Activated naive CD4-positive, alpha-beta T cell treated with anti-CD3 and anti-CD28 coated beads, Interleukin-2, amount 50 U/mL, for 24 hours (primary cell): ENCODE measurements at regions not wholly inside any gene's neighbourhood (a gene's known extent, or its start where the extent isn't known, plus 50 kb on each side); places are given as distances from the start of the nearest gene placed in this dataset.
"Not testable (repeated sequence)": the region's sequence is repeated elsewhere in the genome, so short reads cannot be mapped to it uniquely, and the experiment has no call there.

ENCODE experiments used
- H3K27ac Mint-ChIP-seq: one replicate; pipeline ENCODE4 v1.8.0; 2021; ENCODE audit warnings: mild to moderate bottlenecking, mixed read lengths
- H3K27me3 Mint-ChIP-seq: one replicate; pipeline ENCODE4 v1.8.0; 2021; ENCODE audit warnings: mixed read lengths
- H3K36me3 Mint-ChIP-seq: one replicate; pipeline ENCODE4 v1.8.0; 2021; ENCODE audit warnings: mixed read lengths
- H3K4me1 Mint-ChIP-seq: one replicate; pipeline ENCODE4 v1.8.0; 2021; ENCODE audit warnings: mixed read lengths
- H3K4me3 Mint-ChIP-seq: one replicate; pipeline ENCODE4 v1.8.0; 2021; ENCODE audit warnings: mild to moderate bottlenecking, mixed read lengths
- H3K9me3 Mint-ChIP-seq: one replicate; pipeline ENCODE4 v1.8.0; 2021; ENCODE audit warnings: mixed read lengths

DNA sequence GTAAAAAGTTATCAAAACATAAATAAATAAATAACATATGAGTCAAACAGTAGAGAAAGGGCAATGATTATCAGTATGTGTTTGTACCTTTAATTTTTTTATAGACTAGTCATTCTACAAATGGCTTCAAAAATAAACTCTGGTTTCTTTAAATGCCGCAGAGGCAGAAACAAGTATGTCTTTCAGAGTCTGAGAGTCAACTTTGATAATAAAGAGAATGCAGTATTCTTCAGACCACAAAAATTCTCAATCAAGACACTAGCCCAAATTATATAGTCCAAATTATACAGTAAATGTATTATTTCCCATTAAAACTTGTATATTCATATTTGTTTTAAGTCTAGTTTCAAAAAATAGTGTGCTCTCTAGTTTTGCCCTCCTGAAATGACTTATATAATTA lies 1142.3 kb downstream of the NXPH1 start:
- Mint-ChIP-seq H3K27ac (no peak overlapping the region), H3K4me1 (no peaks in the 10 kb centered on the region), H3K36me3 (no peaks in the 10 kb centered on the region), H3K27me3 (no peaks in the 10 kb centered on the region), H3K4me3 (no peak overlapping the region), H3K9me3 (no peaks in the 10 kb centered on the region)

DNA sequence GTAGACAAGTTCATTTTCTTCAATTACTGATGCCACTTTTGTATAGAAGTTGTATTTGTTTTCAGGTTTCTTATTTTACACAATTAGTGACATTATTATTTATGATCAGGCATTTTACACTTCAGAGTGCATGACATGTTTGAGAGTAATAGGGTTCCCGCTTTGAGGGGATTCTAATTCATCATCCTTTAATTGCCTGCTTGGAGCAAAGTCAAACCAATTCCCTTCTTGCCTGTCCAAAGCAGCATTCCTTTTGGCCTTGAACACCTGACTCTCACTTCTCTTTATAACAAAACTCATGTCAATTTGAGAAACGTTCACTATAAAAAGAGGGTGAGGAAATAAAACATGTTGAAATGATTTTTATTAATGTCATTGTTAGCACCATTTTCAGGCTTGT lies 1149.4 kb downstream of the NXPH1 start:
- no peaks in the 10 kb centered on the region for H3K36me3 Mint-ChIP-seq
- H3K9me3 Mint-ChIP-seq = peaks cover 4% of the 10 kb centered on the region
- H3K27me3 Mint-ChIP-seq = no peaks in the 10 kb centered on the region
- H3K27ac Mint-ChIP-seq = no peak overlapping the region
- H3K4me3 Mint-ChIP-seq = no peak overlapping the region
- H3K4me1 Mint-ChIP-seq = no peaks in the 10 kb centered on the region

- Mint-ChIP-seq H3K27ac (no peak overlapping the region), H3K4me3 (no peak overlapping the region), H3K27me3 (no peaks in the 10 kb centered on the region), H3K9me3 (peaks cover 6% of the 10 kb centered on the region), H3K36me3 (no peaks in the 10 kb centered on the region), H3K4me1 (no peaks in the 10 kb centered on the region)
These were observed 1165.0 kb downstream of the NXPH1 start for GRCh38 chr7:9598411-9598810.

DNA sequence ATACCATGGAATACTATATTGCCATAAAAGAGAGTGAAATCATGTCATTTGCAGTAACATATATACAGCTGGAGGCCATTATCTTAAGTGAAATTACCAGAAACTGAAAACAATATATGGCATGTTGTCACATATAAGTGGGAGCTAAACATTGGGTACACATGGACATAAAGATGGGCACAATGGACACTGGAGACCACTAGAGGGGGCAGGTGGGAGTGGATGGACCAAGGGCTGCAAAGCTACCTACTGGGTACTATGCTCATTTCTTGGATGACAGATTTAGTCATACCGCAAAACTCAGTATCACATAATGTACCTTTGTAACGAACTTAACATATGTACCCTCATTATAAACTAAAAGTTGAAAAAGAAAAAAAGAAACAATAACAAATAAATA lies 1167.6 kb downstream of the NXPH1 start:
- no peak overlapping the region for H3K27ac Mint-ChIP-seq
- H3K4me1 Mint-ChIP-seq = no peaks in the 10 kb centered on the region
- H3K27me3 Mint-ChIP-seq = no peaks in the 10 kb centered on the region
- no peaks in the 10 kb centered on the region for H3K36me3 Mint-ChIP-seq
- no peak overlapping the region for H3K4me3 Mint-ChIP-seq
- H3K9me3 Mint-ChIP-seq = peaks cover 6% of the 10 kb centered on the region

DNA sequence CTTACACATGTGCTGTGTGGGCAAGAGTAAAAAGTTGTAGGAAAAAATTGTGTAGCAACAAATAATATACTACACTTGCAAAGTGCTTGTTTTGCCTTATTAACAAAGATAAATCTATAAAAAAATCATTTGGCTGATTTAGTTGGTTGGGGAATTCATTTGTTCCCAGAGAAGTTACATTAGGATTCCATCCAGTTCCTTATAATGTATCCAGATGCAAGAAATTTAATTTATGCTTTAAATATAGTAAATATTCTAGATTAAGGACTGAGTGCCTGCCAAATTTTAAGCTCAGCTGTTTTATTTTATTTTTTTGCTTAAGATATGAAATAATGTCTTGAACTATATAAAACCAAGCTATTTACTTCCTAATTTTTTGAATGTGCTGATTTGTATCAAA lies 1169.9 kb downstream of the NXPH1 start:
- no peak overlapping the region for H3K27ac Mint-ChIP-seq
- H3K4me1 Mint-ChIP-seq = no peaks in the 10 kb centered on the region
- no peaks in the 10 kb centered on the region for H3K9me3 Mint-ChIP-seq
- no peaks in the 10 kb centered on the region for H3K27me3 Mint-ChIP-seq
- H3K4me3 Mint-ChIP-seq = no peak overlapping the region
- no peaks in the 10 kb centered on the region for H3K36me3 Mint-ChIP-seq

DNA sequence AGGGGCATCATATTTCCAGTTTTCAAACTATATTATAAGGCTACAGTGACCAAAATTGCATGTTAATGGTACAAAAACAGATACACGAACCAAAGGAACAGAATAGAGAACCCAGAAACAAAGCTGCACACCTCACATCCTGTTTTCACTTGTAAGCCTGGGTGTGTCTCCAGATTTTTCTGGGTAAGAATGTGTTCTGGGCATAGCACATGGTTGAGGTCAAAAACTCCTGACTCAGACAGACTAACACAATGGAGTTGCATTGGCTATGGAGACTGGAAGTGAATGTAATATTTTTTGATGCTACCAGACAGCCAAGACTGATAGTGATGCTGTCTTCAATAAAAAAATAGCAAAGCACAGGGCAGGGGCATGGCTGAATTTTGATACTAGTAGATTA lies 1175.2 kb downstream of the NXPH1 start:
- Mint-ChIP-seq H3K4me1 (no peaks in the 10 kb centered on the region), H3K9me3 (no peaks in the 10 kb centered on the region), H3K27ac (no peak overlapping the region), H3K36me3 (no peaks in the 10 kb centered on the region), H3K4me3 (no peak overlapping the region), H3K27me3 (no peaks in the 10 kb centered on the region)

DNA sequence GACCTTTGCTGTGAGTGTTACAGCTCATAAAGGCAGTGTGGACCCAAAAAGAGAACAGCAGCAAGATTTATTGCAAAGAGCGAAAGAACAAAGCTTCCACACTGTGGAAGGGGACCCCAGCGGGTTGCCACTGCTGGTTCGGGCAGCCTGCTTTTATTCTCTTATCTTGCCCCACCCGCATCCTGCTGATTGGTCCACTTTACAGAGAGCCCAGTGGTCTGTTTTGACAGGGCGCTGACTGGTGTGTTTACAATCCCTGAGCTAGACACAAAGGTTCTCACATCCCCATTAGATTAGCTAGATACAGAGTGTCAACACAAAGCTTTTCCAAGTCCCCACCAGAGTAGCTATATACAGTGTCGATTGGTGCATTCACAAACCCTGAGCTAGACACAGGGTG lies 1187.5 kb downstream of the NXPH1 start:
- not testable (repeated sequence) for H3K27me3 Mint-ChIP-seq, H3K36me3 Mint-ChIP-seq
- H3K9me3 Mint-ChIP-seq = peaks cover 15% of the 10 kb centered on the region

DNA sequence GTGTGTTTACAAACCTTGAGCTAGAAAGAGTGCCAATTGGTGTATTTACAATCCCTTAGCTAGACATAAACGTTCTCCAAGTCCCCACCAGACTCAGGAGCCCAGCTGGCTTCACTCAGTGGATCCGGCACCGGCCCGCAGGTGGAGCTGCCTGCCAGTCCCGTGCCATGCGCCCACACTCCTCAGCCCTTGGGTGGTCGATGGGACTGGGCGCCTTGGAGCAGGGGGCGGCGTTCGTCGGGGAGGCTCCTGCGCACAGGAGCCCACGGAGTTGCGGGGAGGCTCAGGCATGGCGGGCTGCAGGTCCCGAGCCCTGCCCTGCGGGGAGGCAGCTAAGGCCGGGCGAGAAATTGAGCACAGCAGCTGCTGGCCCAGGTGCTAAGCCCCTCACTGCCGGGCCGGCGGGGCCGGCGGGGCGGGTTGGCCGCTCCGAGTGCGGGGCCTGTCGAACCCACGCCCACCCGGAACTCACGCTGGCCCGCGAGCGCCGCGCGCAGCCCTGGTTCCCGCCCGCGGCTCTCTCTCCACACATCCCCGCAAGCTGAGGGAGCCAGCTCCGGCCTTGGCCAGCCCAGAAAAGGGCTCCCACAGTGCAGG lies 1188.0 kb downstream of the NXPH1 start:
- not testable (repeated sequence) for H3K4me3 Mint-ChIP-seq, H3K36me3 Mint-ChIP-seq, H3K4me1 Mint-ChIP-seq, H3K27me3 Mint-ChIP-seq, H3K27ac Mint-ChIP-seq
- peaks cover 15% of the 10 kb centered on the region for H3K9me3 Mint-ChIP-seq

More for the DNA sequence above, 1187.5 kb downstream of the NXPH1 start:
- not testable (repeated sequence) for H3K4me3 Mint-ChIP-seq, H3K27ac Mint-ChIP-seq, H3K4me1 Mint-ChIP-seq

- no peak overlapping the region for H3K4me3 Mint-ChIP-seq
- H3K9me3 Mint-ChIP-seq = peaks cover 15% of the 10 kb centered on the region
- no peaks in the 10 kb centered on the region for H3K36me3 Mint-ChIP-seq
- H3K27ac Mint-ChIP-seq = no peak overlapping the region
- H3K4me1 Mint-ChIP-seq = no peaks in the 10 kb centered on the region
- no peaks in the 10 kb centered on the region for H3K27me3 Mint-ChIP-seq
These were observed 1188.5 kb downstream of the NXPH1 start for GRCh38 chr7:9621927-9622326.

GRCh38 chr7:9625953-9626352 lies 1192.5 kb downstream of the NXPH1 start:
- no peak overlapping the region for H3K27ac Mint-ChIP-seq
- H3K9me3 Mint-ChIP-seq = peaks cover 16% of the 10 kb centered on the region
- H3K4me3 Mint-ChIP-seq = no peak overlapping the region
- H3K4me1 Mint-ChIP-seq = no peaks in the 10 kb centered on the region
- no peaks in the 10 kb centered on the region for H3K27me3 Mint-ChIP-seq
- no peaks in the 10 kb centered on the region for H3K36me3 Mint-ChIP-seq

DNA sequence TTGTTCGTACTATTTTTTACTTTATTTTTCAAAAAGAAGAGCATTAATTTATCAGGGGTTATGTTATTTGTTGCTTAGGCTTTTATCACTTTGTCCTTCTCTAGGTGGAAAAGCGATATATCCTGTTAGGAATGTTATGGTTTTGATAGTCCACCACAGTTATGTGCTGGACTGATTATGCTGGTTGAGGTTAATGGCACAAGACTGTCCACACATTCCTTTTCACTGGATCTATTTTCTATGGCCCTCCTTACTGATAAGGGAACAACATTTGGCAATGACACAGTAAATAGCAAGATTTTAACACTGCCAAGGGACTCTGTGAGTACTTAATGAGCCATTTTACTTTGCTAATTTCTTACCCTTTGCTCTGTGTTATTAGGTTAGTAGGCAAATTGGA lies 1212.3 kb downstream of the NXPH1 start:
- Mint-ChIP-seq H3K27me3 (no peaks in the 10 kb centered on the region), H3K4me3 (no peak overlapping the region), H3K27ac (no peak overlapping the region), H3K4me1 (no peaks in the 10 kb centered on the region), H3K9me3 (no peaks in the 10 kb centered on the region), H3K36me3 (no peaks in the 10 kb centered on the region)

GRCh38 chr7:9657257-9657656 lies 1223.8 kb downstream of the NXPH1 start:
- H3K27ac Mint-ChIP-seq = no peak overlapping the region
- H3K9me3 Mint-ChIP-seq = no peaks in the 10 kb centered on the region
- no peaks in the 10 kb centered on the region for H3K36me3 Mint-ChIP-seq
- no peaks in the 10 kb centered on the region for H3K4me1 Mint-ChIP-seq
- no peaks in the 10 kb centered on the region for H3K27me3 Mint-ChIP-seq
- no peak overlapping the region for H3K4me3 Mint-ChIP-seq

- peaks cover 5% of the 10 kb centered on the region for H3K9me3 Mint-ChIP-seq
- no peak overlapping the region for H3K27ac Mint-ChIP-seq
- H3K27me3 Mint-ChIP-seq = no peaks in the 10 kb centered on the region
- H3K4me1 Mint-ChIP-seq = no peaks in the 10 kb centered on the region
- H3K36me3 Mint-ChIP-seq = no peaks in the 10 kb centered on the region
- H3K4me3 Mint-ChIP-seq = no peak overlapping the region
These were observed 1238.8 kb downstream of the NXPH1 start for GRCh38 chr7:9671979-9672917.

DNA sequence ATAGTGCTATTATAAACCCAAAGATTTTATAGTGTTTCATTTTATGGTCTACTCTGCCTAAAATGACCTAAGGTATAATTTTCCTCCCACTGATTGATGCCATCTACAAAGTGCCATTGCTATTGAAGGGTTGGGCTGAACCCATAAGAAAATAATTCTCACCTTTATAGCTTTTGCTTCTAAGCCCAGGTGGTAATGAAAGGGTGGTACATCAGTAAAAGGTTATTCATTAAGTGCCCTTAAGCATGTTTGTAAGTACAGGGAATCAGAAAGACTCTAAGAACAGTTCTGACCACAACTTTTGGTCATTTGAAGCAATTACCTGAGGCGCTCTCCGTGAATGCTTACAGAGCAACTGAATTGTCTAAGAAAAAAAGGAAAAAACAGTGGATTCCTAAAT lies 1247.3 kb downstream of the NXPH1 start:
- Mint-ChIP-seq H3K27ac (no peak overlapping the region), H3K4me1 (no peaks in the 10 kb centered on the region)

GRCh38 chr7:9681284-9681683 lies 1247.9 kb downstream of the NXPH1 start:
- no peak overlapping the region for H3K4me3 Mint-ChIP-seq
- no peaks in the 10 kb centered on the region for H3K27me3 Mint-ChIP-seq
- no peak overlapping the region for H3K27ac Mint-ChIP-seq
- H3K9me3 Mint-ChIP-seq = peaks cover 5% of the 10 kb centered on the region
- no peaks in the 10 kb centered on the region for H3K36me3 Mint-ChIP-seq
- no peaks in the 10 kb centered on the region for H3K4me1 Mint-ChIP-seq

More for the DNA sequence above, 1247.3 kb downstream of the NXPH1 start:
- H3K4me3 Mint-ChIP-seq = no peak overlapping the region
- H3K9me3 Mint-ChIP-seq = peaks cover 5% of the 10 kb centered on the region
- no peaks in the 10 kb centered on the region for H3K36me3 Mint-ChIP-seq
- H3K27me3 Mint-ChIP-seq = no peaks in the 10 kb centered on the region

DNA sequence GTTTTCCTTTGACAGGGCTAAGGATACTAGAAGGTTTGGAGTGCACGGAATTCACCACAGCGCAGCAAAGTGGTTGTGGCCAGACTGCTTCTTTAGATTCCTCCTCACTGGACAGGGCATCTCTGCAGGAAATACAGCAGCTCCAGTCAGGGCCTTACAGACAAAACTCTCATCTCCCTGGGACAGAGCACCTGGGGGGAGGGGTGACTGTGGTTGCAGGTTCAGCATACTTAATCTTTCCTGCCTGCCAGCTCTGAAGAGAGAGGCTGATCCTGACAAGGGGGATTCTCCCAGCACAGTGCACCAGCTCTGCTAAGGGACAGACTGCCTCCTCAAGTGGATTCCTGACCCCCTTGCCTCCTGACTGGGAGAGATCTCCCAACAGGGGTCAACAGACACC lies 1257.9 kb downstream of the NXPH1 start:
- H3K36me3 Mint-ChIP-seq = no peaks in the 10 kb centered on the region
- H3K4me3 Mint-ChIP-seq = no peak overlapping the region
- H3K9me3 Mint-ChIP-seq = peaks cover 5% of the 10 kb centered on the region
- H3K27me3 Mint-ChIP-seq = no peaks in the 10 kb centered on the region
- H3K27ac Mint-ChIP-seq = no peak overlapping the region
- no peaks in the 10 kb centered on the region for H3K4me1 Mint-ChIP-seq
